Neural cell (in vitro differentiated cells): ENCODE measurements at regions not wholly inside any gene's neighbourhood (a gene's known extent, or its start where the extent isn't known, plus 50 kb on each side); places are given as distances from the start of the nearest gene placed in this dataset.

Source experiments
- CTCF ChIP-seq: fragments of 450-650 bp; IDR thresholded peaks from 2 replicates; pipeline ENCODE4 v1.5.1; 2014; ENCODE audit warnings: antibody characterized with exemption, mild to moderate bottlenecking, moderate library complexity; ENCODE audit not compliant: poor library complexity, severe bottlenecking
- EZH2 ChIP-seq: fragments of 200-600, 300-800 bp; shearing (Covaris generic), sonication (generic); IDR thresholded peaks from 2 replicates; pipeline ENCODE4 v1.6.1; 2014; ENCODE audit warnings: antibody characterized with exemption, low read length, borderline replicate concordance, mild to moderate bottlenecking; ENCODE audit not compliant: insufficient read depth, poor library complexity, severe bottlenecking
- POLR2AphosphoS5 ChIP-seq: IDR thresholded peaks from 2 replicates; pipeline ENCODE4 v1.6.1; 2012
- REST ChIP-seq: IDR thresholded peaks from 2 replicates; pipeline ENCODE4 v1.6.1; 2012; ENCODE audit warnings: borderline replicate concordance
- TAF1 ChIP-seq: IDR thresholded peaks from 2 replicates; pipeline ENCODE4 v1.6.1; 2012; ENCODE audit warnings: low read depth

GRCh38 chr6:98254624-98255023, 579.8 kb upstream of the POU3F2 start:
- no peak for TF ChIP-seq CTCF
- TF ChIP-seq REST = no peak
- TF ChIP-seq POLR2AphosphoS5 = no peak
- TF ChIP-seq TAF1 = no peak
- TF ChIP-seq EZH2 = no peak
